IPS-15b (cell line): ENCODE measurements at regions not wholly inside any gene's neighbourhood (a gene's known extent, or its start where the extent isn't known, plus 50 kb on each side); places are given as distances from the start of the nearest gene placed in this dataset.

Source experiments
- H3K27me3 ChIP-seq: one replicate; pipeline ENCODE4 v1.6.1; 2013; ENCODE audit warnings: low read length; ENCODE audit not compliant: control insufficient read depth, insufficient read depth
- H3K36me3 ChIP-seq: one replicate; pipeline ENCODE4 v1.6.1; 2013; ENCODE audit warnings: low read length; ENCODE audit not compliant: control insufficient read depth, insufficient read depth
- H3K4me1 ChIP-seq: one replicate; pipeline ENCODE4 v1.6.1; 2013; ENCODE audit warnings: mild to moderate bottlenecking, low read length; ENCODE audit not compliant: control insufficient read depth, insufficient read depth
- H3K4me3 ChIP-seq: one replicate; pipeline ENCODE4 v1.5.1; 2013; ENCODE audit warnings: low read depth, low read length
- H3K9ac ChIP-seq: one replicate; pipeline ENCODE4 v1.6.1; 2013; ENCODE audit warnings: low read depth, mild to moderate bottlenecking, low read length
- H3K9me3 ChIP-seq: one replicate; pipeline ENCODE4 v1.6.1; 2013; ENCODE audit warnings: mild to moderate bottlenecking, low read length; ENCODE audit not compliant: control insufficient read depth, insufficient read depth

DNA sequence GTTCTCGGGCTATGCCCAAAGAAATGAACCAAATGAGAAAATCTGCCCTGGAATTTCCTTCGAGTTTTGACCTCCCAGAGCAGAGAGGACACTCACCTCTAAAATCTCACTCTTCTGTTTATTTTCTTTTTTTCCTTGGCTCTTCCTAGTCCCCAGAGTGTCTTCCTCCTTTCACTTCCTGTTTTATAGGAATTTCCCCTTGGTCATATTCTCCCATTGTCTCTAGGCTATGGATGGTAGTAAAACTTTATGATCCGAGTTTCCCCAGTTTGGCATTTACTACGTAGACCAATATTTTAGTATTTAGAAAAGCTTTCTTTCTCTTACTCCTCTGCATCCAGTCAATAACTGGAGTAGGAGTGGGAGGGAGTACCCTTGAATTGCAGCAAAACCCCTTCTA is 354.5 kb upstream of the ZNF608 start:
- Histone ChIP-seq H3K4me3 (no peak overlapping the region), H3K4me1 (no peaks in the 10 kb centered on the region), H3K36me3 (no peaks in the 10 kb centered on the region), H3K9ac (no peak overlapping the region), H3K9me3 (no peaks in the 10 kb centered on the region), H3K27me3 (no peaks in the 10 kb centered on the region)

DNA sequence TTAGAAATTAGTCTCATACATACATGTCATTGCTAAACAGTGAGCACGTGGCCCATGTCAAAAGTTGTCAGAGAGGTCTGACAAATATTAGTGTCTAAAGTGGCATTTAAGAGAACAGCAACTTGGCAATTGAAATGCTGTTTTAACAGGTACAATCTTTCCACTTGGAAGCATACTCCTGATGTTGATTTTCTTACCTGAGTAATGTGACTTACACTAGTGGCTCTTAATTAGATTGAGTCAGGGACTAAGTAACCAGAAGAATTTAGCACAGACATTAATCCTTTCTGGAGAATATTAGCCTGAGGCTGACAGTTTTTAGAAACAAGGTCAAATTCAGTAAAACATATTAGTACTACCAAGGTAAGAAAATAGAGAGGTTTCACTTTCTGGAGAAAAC is 357.0 kb upstream of the ZNF608 start:
- no peak overlapping the region for H3K4me3 ChIP-seq
- H3K4me1 ChIP-seq: no peaks in the 10 kb centered on the region
- H3K9ac ChIP-seq: no peak overlapping the region
- no peaks in the 10 kb centered on the region for H3K27me3 ChIP-seq
- no peaks in the 10 kb centered on the region for H3K9me3 ChIP-seq
- no peaks in the 10 kb centered on the region for H3K36me3 ChIP-seq

DNA sequence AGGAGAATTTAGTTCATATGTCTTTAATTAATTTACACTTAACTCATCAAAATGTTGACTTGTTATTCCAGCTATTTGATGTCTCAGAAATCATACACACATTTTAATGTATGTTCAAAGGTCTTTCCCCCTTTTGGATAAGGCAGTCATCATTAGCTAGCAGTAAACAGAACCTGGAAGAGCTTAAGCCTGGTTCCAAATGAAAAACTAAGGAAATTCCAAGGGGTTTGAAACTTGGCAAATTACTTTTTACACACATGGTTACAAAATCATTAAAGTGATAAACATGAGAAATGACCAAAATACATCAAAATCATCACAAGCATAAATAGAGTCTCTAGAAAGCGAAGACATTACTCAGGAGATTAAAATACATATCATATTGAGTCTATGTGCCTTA is 359.8 kb upstream of the ZNF608 start:
- no peaks in the 10 kb centered on the region for H3K36me3 ChIP-seq
- H3K9ac ChIP-seq: no peak overlapping the region
- H3K4me1 ChIP-seq: no peaks in the 10 kb centered on the region

DNA sequence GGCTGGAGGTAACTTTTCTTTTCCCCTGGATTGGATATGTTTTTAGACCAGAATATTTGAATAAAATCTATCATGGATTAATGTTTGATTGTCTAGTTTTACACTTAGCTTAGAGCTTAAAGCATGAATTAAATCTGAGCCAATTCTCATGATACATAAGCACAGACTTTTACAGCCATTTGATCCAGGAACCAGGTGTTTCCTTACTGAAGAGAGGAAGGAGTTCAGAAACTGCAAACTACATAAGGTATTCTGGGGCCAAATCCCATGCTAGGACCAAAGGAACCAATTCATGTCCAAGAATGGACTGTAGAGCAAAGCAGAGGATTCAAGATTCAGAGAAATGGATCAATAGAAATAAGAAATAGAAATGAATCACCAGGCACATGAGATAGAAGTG is 360.4 kb upstream of the ZNF608 start:
- Histone ChIP-seq H3K9me3 (no peaks in the 10 kb centered on the region), H3K9ac (no peak overlapping the region), H3K4me3 (no peak overlapping the region), H3K27me3 (no peaks in the 10 kb centered on the region), H3K4me1 (no peaks in the 10 kb centered on the region), H3K36me3 (no peaks in the 10 kb centered on the region)

More for the DNA sequence above, 359.8 kb upstream of the ZNF608 start:
- Histone ChIP-seq H3K4me3 (no peak overlapping the region), H3K27me3 (no peaks in the 10 kb centered on the region), H3K9me3 (no peaks in the 10 kb centered on the region)

DNA sequence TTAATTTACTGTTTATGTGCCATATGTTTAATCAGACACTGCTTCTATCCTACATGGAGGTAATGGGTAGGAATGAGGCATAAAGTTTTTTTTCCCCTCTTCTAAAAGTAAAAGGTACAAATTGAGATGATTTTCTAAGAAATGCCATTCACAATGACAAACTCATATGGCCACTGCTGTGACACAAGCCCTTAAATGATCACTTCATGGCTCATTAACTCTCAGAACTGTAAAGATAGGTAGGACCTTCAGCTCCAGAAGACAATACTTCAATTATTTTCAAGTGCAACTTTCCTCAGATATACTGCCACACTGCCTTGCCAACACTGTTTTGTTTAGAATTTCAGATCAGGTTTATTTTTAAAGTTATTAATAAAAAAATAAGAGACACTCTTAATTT is 362.9 kb upstream of the ZNF608 start:
- H3K9ac ChIP-seq: no peak overlapping the region
- no peak overlapping the region for H3K4me3 ChIP-seq
- H3K27me3 ChIP-seq: no peaks in the 10 kb centered on the region
- H3K36me3 ChIP-seq: no peaks in the 10 kb centered on the region
- no peaks in the 10 kb centered on the region for H3K4me1 ChIP-seq
- no peaks in the 10 kb centered on the region for H3K9me3 ChIP-seq

DNA sequence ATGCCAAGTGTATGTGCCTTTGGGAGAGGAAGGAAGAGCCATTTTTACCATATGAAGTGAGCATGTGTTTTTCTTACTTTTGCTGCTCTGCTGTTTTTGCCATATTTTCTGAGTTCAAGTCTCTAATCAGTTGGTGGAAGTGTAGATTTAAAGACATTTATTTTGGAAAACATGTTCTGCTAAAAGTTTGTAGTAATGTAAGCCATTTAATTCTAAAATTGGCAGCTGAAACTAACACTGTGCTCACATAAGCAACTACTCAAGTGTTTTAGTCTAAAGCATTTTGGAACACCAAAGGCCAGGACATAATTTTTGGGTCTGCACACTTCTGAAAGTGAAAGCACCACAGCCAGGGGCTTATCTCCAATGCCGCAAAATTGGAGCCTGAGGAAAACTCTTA is 363.4 kb upstream of the ZNF608 start:
- H3K27me3 ChIP-seq: no peaks in the 10 kb centered on the region
- no peak overlapping the region for H3K9ac ChIP-seq
- no peaks in the 10 kb centered on the region for H3K4me1 ChIP-seq
- H3K4me3 ChIP-seq: no peak overlapping the region
- H3K36me3 ChIP-seq: no peaks in the 10 kb centered on the region
- H3K9me3 ChIP-seq: no peaks in the 10 kb centered on the region

DNA sequence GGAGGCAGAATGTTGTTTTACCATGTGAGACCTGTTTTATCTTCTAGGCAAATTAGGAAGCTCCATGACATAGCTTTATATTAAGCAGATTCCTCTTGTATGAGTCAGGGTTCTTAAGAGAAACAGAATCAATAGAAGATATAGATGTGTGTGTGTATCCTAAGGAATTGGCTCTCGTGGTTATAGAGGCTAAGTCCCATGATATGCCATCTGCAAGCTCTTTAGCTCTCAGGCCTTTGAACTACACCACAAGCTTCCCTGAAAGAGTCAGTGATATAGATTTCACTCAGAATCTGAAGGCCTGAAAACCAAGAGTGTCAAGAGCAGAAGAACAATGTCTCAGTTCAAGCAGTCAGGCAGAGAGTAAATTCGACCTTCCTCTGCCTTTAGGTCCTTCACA is 365.8 kb upstream of the ZNF608 start:
- Histone ChIP-seq H3K36me3 (no peaks in the 10 kb centered on the region), H3K4me3 (no peak overlapping the region), H3K9ac (no peak overlapping the region), H3K9me3 (no peaks in the 10 kb centered on the region), H3K27me3 (no peaks in the 10 kb centered on the region), H3K4me1 (no peaks in the 10 kb centered on the region)

DNA sequence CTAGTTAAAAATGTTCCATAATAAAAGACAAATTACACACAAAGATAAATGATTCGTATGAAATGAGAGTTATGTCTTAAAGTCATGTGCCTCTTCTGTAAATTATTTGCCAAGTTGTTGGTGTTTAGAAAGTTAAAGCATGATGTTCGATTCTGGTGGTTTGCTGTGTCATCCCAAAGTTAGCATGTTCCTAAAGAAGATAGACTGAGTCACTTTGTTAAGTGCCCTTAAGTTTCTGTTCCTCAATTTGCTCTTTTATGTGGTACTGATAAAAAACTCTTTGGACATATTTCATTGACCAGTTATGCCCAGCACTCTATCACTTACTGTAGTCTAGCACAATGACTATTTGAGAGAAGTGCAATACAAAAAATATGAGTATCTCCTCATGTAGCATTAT is 366.9 kb upstream of the ZNF608 start:
- Histone ChIP-seq H3K36me3 (no peaks in the 10 kb centered on the region), H3K9ac (no peak overlapping the region), H3K9me3 (no peaks in the 10 kb centered on the region), H3K27me3 (no peaks in the 10 kb centered on the region), H3K4me1 (no peaks in the 10 kb centered on the region), H3K4me3 (no peak overlapping the region)

DNA sequence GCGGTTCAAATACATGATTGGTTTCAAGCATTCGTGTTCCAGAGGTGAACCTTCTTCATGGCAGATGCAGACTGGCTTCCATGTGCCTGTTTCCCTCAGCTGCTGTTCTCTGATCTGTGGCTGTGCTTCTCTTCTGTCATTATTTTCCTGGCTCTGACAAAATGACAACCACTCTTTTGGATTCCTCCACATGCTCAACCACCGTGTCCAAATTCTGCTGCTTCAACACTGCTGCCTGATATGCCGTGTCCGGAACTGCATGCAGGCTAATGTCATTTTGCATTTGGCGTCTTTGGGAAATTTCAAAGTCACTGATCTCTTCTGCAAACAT is 368.7 kb upstream of the ZNF608 start:
- Histone ChIP-seq H3K4me3 (no peak overlapping the region), H3K4me1 (peaks cover 9% of the 10 kb centered on the region), H3K27me3 (no peaks in the 10 kb centered on the region)

DNA sequence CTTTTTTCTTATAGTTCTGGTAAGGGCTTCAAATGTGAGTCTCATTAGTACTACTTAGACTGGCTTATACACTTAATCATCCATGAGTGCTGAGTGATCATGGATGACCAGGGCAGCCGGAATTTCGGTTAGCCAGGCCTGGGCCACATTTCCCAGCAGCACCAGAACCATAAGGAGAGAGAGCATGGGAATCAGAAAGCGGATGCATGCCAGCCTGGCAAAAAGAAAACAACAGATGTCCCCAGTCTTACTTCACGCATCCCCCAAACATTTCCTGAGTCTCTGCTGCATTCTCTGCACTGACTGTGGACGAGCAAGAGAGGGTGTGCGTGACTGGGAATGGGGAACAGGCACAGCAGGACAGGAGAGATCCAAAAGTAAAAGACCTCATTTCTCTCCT is 371.1 kb upstream of the ZNF608 start:
- no peak overlapping the region for H3K9ac ChIP-seq
- peaks cover 14% of the 10 kb centered on the region for H3K4me1 ChIP-seq
- H3K27me3 ChIP-seq: no peaks in the 10 kb centered on the region
- H3K36me3 ChIP-seq: no peaks in the 10 kb centered on the region
- no peak overlapping the region for H3K4me3 ChIP-seq
- no peaks in the 10 kb centered on the region for H3K9me3 ChIP-seq

More for the DNA sequence above, 368.7 kb upstream of the ZNF608 start:
- H3K9ac ChIP-seq: no peak overlapping the region
- H3K9me3 ChIP-seq: no peaks in the 10 kb centered on the region
- no peaks in the 10 kb centered on the region for H3K36me3 ChIP-seq

DNA sequence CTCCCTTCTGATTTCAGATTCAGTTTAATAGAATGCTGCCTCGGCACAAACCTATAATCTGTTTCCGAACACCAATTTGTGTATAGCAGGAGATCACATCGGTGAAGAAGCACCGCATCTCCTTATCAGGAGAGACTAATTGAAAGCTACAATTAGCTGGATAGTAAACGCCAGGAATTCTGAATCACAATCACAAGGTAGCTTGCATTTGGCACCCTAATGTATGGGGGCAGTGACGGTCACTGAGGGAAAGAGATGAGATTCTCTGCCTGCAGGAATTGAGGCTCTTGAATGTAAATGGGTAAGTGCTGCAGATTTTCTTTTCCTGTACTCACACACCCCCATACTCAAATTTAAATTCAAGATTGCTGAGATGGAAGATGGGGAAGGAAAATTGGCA is 373.6 kb upstream of the ZNF608 start:
- no peaks in the 10 kb centered on the region for H3K27me3 ChIP-seq
- H3K9ac ChIP-seq: no peak overlapping the region
- no peaks in the 10 kb centered on the region for H3K9me3 ChIP-seq
- no peak overlapping the region for H3K4me3 ChIP-seq
- peaks cover 14% of the 10 kb centered on the region for H3K4me1 ChIP-seq
- H3K36me3 ChIP-seq: no peaks in the 10 kb centered on the region

DNA sequence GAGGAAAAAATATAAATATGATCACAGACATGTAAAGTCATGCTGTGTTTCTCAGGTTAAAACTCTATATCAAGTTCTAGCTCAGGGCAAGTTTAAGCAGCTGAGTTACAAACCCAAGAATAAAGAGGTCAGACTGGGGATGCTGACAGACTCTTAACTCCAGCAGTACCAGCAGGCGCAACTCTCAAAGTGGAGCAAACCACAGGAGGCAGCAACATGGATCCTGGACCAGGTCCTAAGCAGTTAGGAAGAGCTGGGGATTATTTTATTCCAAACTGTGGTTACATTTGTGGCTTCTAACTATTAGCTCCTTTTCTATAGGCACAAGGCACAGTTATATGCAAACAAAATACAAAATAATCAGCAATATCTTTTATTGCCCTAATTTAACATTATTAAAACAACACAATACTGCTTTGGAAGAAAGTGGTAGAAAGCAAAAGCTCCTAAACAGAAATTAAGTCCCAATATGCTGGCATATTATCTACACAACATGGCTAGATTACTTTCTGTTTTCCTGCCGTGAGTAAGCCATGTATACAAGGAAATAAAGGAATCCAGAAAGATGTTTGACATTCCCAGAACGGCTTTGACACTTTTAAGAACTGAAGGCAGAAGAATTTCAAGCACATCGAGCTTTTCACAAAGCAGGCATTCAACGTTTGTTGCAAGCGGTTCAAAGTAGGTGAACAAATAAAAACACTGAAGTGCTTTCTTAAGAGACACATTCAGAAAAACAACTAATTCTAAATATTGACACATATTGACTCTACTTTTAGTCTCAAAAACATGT is 378.8 kb upstream of the ZNF608 start:
- H3K4me1 ChIP-seq: peaks cover 4% of the 10 kb centered on the region
- H3K36me3 ChIP-seq: no peaks in the 10 kb centered on the region
- H3K4me3 ChIP-seq: no peak overlapping the region
- no peak overlapping the region for H3K9ac ChIP-seq
- no peaks in the 10 kb centered on the region for H3K27me3 ChIP-seq
- H3K9me3 ChIP-seq: no peaks in the 10 kb centered on the region
